ENCODE measurements at regions not wholly inside any gene's neighbourhood (a gene's known extent, or its start where the extent isn't known, plus 50 kb on each side); places are given as distances from the start of the nearest gene placed in this dataset.

GRCh38 chr2:106941372-106941993, 55.5 kb upstream of the ST6GAL2 start:
- DNase-seq = no peak

DNA sequence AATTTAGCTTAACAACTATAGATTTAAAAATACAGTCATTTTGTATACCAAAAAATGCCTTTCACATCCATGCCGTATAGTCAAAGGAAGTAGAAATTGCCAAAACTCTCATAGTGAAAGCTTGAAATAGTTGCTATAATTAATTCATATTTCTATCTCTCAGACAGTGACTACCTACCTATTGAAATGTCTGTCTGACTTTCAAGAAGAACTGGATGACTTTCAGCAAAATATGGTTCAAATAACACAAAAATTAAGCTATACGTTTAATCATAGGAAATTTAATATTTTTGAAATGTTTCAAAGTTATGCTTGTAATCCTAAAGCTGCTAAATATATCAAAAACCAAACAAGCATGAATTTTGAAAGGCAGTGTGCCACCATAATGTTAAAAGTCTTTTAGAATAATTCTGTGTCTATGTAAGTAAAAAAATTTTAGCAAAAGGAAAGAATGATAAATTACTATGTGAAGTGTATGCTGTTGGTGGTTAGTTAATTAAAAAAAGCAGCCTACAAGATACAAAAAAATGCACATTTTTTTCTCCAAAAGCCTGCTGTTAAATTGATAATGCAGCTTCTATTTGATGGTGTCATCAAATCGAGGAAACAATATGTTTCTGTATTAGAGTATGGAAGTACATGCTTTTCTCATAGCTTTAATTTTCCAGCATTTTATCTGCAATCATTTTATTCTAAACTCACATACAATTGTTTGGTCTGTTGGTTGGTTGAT, 57.7 kb upstream of the ST6GAL2 start:
- DNase-seq = no peak

DNA sequence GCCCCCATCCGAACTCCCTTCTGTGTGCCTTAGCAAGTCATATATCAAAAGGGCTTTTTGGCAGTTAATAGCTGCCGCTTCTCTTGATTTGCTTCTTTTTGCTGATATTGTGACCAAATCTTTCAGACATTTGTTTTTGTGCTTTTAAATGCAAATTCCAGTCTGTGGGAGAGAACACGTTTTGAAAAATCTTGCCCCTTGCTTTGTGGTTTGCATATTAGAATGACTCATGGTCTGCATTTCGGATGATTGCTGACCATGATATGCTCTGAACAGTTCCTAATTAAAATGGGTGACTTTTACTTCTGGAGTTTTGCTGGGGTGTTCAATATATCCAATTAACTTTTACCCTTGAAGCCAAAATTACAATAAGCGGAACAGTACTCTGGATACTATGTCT, 58.2 kb upstream of the ST6GAL2 start:
- DNase-seq = no peak

- no peak for DNase-seq
Measured at GRCh38 chr2:106948540-106948939, 62.6 kb upstream of the ST6GAL2 start.

- DNase-seq = no peak
Measured at GRCh38 chr2:106953236-106953635, 67.3 kb upstream of the ST6GAL2 start.

DNA sequence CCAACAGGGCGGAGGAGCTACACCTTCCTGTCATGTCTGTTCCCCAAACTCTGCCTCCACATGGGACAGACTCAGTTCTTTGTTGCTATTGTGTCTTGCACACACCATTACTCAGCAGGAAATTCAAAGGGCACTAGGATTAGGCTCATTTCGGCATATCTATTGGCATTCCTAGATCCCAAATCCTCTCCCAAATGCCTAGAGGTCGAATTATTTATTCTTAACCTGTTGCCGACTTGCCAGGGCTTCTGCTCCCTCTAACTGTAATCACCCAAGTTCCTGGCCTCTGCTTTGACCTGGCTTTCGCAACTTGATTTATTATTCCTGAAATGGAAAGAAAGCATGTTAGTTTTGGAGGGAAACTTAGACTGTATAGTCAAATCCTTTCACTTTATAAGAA, 67.8 kb upstream of the ST6GAL2 start:
- DNase-seq = no peak

DNA sequence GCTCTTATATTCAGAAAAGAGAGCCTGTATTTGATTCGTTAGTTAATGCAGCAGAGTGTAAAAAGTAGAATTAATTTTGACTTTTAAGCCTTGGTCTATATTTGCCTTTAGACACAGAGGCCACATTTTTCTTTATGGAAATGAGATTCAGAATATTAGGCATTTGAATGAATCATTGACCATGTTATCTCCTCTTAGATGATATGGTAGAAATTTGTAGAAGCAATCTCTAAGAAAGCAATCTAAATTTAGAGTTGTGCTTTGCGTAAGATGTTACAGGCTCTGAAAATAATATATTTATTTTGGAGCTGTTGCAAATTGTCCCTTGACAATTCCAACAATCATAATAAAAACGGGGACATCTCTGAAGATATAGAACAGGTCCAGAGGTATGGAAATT, 68.3 kb upstream of the ST6GAL2 start:
- DNase-seq = no peak

- no peak for DNase-seq
Measured at GRCh38 chr2:106956416-106956815, 70.4 kb upstream of the ST6GAL2 start.

DNA sequence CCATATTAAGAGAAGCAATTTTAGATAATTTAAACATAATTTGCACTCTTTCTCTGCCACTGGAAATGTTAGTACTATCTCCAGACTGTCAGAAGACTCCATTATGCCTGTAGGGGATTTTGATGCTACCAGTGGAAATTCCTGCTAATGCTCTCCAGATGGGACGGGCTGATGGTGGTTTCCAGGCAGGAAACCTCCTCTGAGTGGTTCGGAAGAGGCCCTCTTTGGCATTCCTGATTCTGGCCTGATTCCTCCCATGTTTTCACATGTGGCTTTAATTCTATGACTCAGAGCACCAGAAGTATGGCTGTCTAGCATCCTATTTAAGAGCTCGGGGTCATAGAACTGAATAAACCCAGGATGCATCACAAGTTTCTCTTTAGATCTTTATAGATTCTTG, 70.9 kb upstream of the ST6GAL2 start:
- no peak for DNase-seq

DNA sequence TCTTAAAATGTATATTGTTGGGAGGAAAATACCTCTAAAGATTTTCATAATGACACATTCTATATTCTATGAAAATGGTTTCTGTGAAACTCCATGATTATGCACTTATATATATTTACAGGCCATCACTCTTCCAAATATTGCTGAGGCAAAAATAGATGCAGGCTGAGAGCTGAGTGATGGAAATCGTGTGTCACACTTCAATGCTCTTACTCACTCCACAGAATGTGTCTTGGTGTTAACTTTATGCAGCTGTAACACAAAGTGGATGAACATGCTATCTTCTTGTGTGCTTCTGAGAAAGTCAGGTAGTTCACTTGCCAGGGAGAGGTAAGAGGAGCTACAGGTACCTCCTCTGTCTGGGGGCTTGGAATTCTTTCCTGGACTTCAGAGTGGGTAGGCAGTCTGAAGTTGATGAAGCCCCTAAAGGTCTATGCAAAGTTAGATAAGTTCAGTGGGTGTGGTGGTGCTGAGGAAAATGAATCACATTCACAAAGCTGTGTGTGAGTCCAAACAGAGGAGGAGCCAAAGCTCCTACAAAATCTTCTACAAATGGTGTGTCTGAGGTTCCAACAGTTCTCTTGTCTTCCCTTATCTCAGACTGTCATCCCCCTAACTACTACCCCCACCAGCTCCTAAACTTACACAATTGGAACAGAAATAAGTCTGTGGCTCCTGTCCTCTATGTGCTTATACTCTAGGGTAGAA, 74.2 kb upstream of the ST6GAL2 start:
- no peak for DNase-seq

DNA sequence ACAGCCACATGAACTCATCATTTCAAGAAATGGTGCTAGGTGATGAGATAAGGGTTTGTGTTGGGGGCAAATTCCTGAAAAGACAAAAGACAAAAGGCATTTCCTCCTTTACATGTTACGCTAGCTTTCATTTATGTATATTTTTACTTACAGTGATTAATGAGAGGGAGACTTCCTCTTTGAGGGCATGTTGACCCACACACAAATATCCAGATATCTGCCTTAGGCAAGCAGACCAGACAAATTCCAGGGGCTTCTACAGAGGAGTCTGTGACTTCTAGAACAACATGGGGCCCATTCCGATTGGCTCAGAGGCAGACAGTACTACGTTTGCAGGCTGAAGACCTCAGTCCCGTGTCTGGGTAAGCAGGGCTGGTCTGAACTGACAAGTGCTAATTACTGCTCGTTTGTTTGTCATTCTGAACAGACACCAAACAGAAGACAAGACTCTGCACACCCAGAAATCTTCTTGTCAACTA, 74.8 kb upstream of the ST6GAL2 start:
- no peak for DNase-seq

- no peak for DNase-seq
Measured at GRCh38 chr2:106961328-106961727, 75.4 kb upstream of the ST6GAL2 start.

DNA sequence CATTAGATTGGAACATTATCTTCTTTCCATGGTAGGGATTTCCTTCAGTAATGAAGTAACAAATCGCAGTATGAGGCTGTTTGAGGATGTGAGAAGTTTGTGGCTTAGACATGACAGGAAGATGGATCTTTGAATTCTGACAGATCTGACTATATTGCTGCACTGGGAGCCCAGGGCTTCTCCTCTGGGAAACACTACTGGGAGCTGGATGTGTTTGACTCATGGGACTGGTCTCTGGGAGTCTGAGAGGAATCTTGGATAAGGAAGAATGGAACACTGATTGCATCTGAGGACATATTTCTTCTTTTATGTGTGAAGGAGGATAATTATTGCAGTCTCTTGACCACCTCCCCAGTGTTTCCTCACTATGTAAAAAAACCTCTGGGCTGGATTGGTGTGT, 77.2 kb upstream of the ST6GAL2 start:
- DNase-seq = no peak

DNA sequence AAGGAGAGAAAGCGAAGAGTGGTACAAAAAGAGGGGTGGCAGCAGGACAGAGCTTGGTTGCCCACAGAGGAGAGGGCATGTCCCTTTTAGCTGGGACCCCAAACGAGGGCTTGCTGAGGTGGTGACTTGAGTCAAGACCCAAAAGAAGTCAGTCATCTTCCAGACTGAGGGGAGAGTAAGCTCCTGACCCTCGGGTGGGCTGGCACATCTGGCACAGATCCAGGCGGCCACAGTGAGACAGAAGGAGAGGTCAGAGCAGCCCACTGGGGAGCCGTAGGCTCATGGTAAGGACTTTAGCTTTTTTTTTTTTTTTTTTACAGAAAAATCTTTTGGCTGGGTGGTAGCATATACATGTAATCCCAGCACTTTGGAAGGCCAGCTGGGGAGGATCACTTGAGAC, 77.9 kb upstream of the ST6GAL2 start:
- no peak for DNase-seq

DNA sequence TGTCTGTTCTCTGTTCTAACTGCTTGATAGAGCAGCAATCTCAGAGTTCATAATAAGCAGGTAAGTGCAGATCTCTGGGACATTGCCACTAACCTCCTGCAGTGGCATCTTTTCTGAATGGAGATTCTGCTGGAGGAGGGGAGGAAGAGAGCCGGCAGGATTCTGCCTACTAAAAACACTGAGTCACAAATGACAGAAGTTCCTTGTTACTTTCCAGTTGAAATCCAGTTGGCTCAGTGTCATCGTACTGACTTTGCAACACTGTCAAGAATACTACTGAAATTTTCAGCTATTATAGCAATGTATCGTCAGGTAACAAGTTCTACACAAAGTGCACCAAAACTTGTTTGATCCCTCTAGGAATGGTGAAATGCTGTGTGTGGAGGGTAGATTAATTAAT, 79.6 kb upstream of the ST6GAL2 start:
- no peak for DNase-seq

DNA sequence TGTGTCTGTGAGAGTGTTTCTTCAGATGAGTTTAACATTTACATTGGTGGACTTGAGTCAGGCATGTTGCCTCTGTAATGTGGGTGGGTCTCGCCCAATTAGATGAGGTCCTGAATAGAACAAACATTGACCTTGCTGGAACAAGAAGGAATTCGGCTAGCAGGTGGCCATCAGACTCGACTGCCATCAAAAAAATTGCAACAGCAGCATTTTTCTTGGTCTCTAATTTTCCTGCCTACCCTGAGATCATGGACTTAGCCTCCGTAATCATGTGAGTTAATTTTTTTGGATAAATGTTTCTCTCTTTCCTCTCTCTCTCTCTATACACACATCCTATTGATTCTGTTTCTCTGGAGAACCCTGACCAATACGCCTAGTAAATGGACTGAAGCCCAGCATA, 83.8 kb upstream of the ST6GAL2 start:
- no peak for DNase-seq

DNA sequence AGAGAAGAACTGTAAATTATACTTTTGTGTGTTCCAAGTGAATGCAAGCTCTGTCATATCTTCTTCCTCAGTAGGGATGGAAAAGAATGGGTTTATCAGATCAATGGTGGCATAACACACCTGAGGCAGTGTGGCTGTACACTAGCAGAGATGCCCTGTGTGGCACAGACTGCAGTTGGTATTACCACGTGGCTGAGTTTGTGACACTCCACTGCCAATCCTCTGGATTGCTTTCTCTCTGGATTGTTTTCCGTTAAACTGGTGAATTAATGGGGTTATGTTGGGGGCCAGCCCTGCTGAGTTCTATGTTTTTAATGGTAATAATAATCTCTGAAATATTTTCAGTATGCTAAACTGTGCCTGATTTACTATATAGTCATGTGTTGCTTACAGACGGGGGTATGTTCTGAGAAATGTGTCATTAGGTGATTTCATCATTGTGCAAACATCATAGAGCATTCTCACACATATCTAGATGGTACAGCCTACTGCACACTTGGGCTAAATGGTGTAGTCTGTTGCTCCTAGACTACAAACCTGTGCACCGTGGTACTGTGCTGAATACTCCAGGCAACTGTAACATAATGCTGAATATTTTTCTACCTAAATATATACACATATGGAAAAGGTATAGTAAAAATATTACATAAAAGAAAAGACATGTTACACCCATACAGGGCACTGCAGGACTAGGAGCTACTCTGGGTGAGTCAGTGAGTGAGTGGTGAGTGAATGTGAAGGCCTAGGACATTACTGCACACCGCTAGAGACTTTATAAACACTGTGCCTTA, 84.7 kb upstream of the ST6GAL2 start:
- DNase-seq = no peak

DNA sequence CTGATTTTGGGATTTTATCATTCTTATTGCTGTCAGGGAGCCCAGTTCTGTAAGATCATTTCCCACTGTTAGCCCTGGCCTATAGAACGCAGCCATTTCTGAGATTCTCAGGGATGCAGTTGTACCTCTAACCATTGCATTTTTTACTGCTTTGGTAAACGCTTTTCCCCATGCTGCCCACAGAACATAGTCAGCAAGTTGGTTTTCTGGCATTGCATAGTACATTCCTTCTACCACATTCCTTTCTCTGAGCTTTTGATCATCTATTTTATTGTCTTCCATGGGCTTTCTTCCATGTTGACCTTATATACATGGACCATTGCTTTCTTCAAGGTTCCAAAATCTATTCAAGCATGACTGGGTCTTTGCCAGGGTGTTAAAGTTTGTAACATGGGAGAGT, 86.8 kb upstream of the ST6GAL2 start:
- no peak for DNase-seq

DNA sequence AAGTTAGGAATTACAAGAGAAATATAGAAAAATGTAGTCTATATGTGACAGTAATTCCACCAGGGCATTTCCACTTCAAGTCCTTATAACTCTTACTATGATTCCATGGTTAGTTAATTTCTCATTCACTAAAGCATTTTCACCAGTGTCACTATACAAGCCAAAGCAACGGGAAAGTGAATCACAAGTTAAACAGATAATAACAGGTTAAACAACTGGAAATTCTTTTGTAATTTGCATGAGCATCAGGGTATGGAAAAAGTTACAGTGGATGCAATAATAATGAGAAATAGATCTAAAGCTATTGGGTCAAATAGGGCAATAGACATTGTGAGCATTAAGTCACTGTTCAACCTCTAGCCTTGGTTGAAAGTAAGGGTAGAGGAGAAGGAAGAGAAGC, 88.9 kb upstream of the ST6GAL2 start:
- DNase-seq = no peak

DNA sequence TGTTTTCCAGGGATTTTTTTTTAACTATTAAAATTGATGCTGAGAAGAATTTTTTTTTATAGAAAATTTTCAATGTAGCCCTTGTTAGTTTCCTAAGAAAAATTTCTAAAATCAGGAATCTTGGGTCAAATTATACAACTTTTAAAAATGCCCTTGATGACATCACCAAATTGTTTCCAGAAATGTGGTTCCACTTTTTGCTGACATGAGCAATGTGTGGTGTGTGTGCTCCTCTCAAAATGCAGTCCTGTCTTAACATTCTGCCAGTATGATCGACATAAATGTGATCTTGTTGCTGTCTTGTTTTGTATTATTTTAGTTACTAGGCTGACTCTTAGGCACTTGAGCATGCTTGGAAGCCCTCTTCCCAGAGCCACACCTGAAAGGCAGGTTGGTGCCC, 89.7 kb upstream of the ST6GAL2 start:
- no peak for DNase-seq

- DNase-seq = no peak
Measured at GRCh38 chr2:106976548-106976947, 90.6 kb upstream of the ST6GAL2 start.

GRCh38 chr2:106977717-106978116, 91.8 kb upstream of the ST6GAL2 start:
- DNase-seq = no peak

- no peak for DNase-seq
Measured at GRCh38 chr2:106978647-106979046, 92.7 kb upstream of the ST6GAL2 start.
